Activated CD4-positive, alpha-beta memory T cell treated with anti-CD3 and anti-CD28 coated beads for 36 hours (primary cell): ENCODE measurements at regions not wholly inside any gene's neighbourhood (a gene's known extent, or its start where the extent isn't known, plus 50 kb on each side); places are given as distances from the start of the nearest gene placed in this dataset.

Experiments
- CTCF ChIA-PET: fragments of 350-600 bp; sonication (Branson Sonifier 250); formaldehyde crosslinking; loops from one replicate; lab custom pipeline; 2021; ENCODE audit warnings: antibody characterized with exemption, inconsistent platforms; lab: Charles Lee
- POLR2A ChIA-PET: fragments of 350-600 bp; sonication (Branson Sonifier 250); formaldehyde crosslinking; loops from one replicate; lab custom pipeline; 2021; ENCODE audit warnings: antibody characterized with exemption; lab: Charles Lee
- DNase-seq: peaks from one replicate; pipeline ENCODE4 v3.0.0-alpha.2; 2020
- H3K27ac Mint-ChIP-seq: one replicate; pipeline ENCODE4 v1.8.0; 2021; ENCODE audit warnings: mixed read lengths
- H3K27me3 Mint-ChIP-seq: one replicate; pipeline ENCODE4 v1.8.0; 2021; ENCODE audit warnings: mixed read lengths
- H3K36me3 Mint-ChIP-seq: one replicate; pipeline ENCODE4 v1.8.0; 2021; ENCODE audit warnings: mixed read lengths
- H3K4me1 Mint-ChIP-seq: one replicate; pipeline ENCODE4 v1.8.0; 2021; ENCODE audit warnings: low read depth, mixed read lengths
- H3K4me3 Mint-ChIP-seq: one replicate; pipeline ENCODE4 v1.8.0; 2021; ENCODE audit warnings: mild to moderate bottlenecking, mixed read lengths
- H3K9me3 Mint-ChIP-seq: one replicate; pipeline ENCODE4 v1.8.0; 2021; ENCODE audit warnings: mixed read lengths
- intact Hi-C: fragments of 100-400 bp; cut with micrococcal nuclease; formaldehyde crosslinking; loops from one replicate; pipeline ENCODE4 v1.15.1; 2023

DNA sequence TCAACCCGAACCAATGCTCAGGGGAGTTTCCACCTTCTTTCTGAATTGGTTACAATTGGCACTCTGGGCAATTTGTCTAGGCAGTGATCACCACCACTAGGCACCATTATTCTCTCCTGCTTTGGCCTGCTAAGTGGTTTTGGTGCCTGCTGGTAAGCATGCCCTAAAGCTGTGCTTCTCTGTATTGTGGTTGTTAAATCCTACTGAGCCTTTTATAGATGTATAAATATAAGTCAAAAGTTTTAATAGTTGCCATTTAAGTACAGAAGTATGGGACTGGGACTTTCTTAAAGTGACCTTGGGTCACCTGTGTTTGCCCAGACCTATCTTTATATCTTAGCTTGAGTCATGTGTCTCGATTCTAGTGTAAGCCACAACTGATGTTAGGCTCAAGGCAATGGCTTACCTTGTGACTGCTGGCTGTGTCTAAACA is 475.9 kb downstream of the SLC16A7 start:
- no peaks in the 10 kb centered on the region for H3K9me3 Mint-ChIP-seq
- CTCF ChIA-PET: no interaction called here
- no peak for DNase-seq
- no peaks in the 10 kb centered on the region for H3K27me3 Mint-ChIP-seq
- no peaks in the 10 kb centered on the region for H3K36me3 Mint-ChIP-seq
- H3K4me3 Mint-ChIP-seq: no peak overlapping the region
- intact Hi-C loops: no loop called here
- no peaks in the 10 kb centered on the region for H3K4me1 Mint-ChIP-seq
- H3K27ac Mint-ChIP-seq: no peak overlapping the region
- POLR2A ChIA-PET: no interaction called here

DNA sequence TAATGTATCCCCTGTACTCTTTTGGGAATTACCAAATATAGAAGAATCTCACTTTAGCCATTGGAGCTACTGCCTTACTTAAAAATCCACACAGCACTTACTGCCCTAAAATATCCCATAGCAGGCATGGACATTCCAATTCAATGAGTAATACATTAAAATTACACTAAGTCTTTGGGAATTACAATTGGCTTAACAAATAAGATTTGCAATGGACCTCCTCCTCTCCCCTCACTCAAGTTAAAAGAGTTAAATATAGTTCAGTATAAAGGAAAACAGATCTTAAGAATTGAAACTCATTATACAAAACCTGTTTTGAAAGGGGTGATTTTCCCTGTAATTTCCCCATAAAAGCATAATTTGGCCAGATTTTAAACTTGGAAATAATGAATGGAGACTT is 477.1 kb downstream of the SLC16A7 start:
- H3K27me3 Mint-ChIP-seq: no peaks in the 10 kb centered on the region
- POLR2A ChIA-PET: no interaction called here
- H3K4me3 Mint-ChIP-seq: no peak overlapping the region
- CTCF ChIA-PET: no interaction called here
- H3K27ac Mint-ChIP-seq: no peak overlapping the region
- H3K9me3 Mint-ChIP-seq: peaks cover 4% of the 10 kb centered on the region
- intact Hi-C loops: no loop called here
- no peaks in the 10 kb centered on the region for H3K4me1 Mint-ChIP-seq
- no peaks in the 10 kb centered on the region for H3K36me3 Mint-ChIP-seq
- DNase-seq: no peak

DNA sequence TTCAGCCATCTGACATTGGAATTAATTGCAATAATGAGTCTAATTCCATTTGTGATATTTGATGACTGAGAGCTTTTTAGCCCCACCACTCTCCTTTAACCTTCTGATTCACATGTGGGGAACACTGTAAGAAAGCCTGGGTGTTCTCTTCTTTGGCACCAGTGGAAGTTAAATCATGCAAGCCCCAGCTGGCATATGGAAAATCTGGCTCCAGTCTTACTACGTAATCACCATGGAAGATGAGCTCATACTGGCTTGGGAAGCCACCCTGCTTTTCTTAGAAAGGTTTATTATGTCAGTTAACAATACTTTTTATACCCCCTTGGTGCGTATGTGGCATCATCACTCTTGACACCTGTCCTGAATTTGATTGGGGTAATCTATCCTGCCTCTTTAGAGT is 479.3 kb downstream of the SLC16A7 start:
- no peaks in the 10 kb centered on the region for H3K27me3 Mint-ChIP-seq
- CTCF ChIA-PET: no interaction called here
- H3K9me3 Mint-ChIP-seq: peaks cover 7% of the 10 kb centered on the region
- no peak for DNase-seq
- no peaks in the 10 kb centered on the region for H3K4me1 Mint-ChIP-seq
- intact Hi-C loops: no loop called here
- H3K4me3 Mint-ChIP-seq: no peak overlapping the region
- H3K27ac Mint-ChIP-seq: no peak overlapping the region
- H3K36me3 Mint-ChIP-seq: no peaks in the 10 kb centered on the region
- POLR2A ChIA-PET: no interaction called here

DNA sequence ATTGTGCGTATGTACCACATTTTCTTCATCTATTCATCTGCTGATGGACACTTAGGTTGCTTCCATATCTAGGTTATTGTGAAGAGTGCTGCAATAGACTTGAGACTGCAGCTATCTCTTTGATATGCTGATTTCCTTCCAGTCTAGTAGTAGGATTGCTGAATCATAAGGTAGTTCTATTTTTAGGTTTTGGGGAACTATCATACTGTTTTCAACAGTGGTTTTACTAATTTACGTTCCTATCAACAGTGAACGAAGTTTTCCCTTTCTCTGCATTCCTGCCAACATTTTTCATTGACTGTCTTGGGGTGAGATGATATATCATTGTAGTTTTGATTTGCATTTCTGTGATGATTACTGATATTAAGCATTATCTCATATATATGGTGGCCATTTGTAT is 482.2 kb downstream of the SLC16A7 start:
- POLR2A ChIA-PET: no interaction called here
- Mint-ChIP-seq H3K27ac (no peak overlapping the region), H3K27me3 (no peaks in the 10 kb centered on the region), H3K4me1 (no peaks in the 10 kb centered on the region), H3K4me3 (no peak overlapping the region), H3K36me3 (no peaks in the 10 kb centered on the region), H3K9me3 (peaks cover 10% of the 10 kb centered on the region)
- CTCF ChIA-PET: no interaction called here
- DNase-seq: no peak
- intact Hi-C loops: no loop called here

DNA sequence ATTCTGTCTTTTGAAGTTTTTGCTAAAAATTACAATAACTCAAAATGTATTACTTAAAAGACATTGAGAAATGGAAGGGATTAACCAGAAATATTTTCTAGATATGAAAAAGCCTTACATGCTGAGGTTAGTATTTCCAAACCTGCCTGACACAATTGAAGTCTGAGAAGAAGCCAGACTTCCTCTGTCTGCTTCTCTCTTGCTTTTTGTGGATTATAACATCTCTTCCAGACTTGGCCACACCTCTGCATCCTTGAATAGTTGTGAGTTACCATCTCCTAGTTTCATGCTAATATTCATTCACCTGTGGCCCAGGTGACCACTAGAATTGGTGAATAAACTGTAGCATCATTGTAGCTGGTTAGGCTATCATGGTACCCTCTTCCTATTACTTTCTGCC is 497.6 kb downstream of the SLC16A7 start:
- Mint-ChIP-seq H3K9me3 (no peaks in the 10 kb centered on the region), H3K4me1 (no peaks in the 10 kb centered on the region), H3K36me3 (no peaks in the 10 kb centered on the region), H3K27me3 (no peaks in the 10 kb centered on the region), H3K4me3 (no peak overlapping the region), H3K27ac (no peak overlapping the region)
- CTCF ChIA-PET: no interaction called here
- intact Hi-C loops: no loop called here
- DNase-seq: no peak
- POLR2A ChIA-PET: no interaction called here

DNA sequence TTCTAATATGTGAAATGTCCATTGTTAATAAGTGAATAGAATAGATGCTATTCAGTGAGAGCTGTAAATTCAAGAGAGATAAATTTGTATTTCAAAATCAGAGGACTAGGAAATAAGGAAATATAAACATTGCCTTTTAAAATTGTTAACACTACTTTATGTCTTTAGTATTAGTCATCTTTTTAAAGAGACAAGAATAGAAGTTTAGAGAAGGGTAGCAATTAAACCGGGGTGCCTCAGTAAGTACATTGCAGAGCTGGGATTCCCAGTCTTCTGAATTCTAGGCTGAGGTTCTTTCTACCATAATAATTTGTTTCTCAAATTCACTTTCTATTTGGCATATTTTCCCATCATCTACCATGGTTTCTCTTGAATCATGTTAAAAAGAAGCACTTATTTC is 498.6 kb downstream of the SLC16A7 start:
- no peak for DNase-seq
- Mint-ChIP-seq H3K9me3 (peaks cover 4% of the 10 kb centered on the region), H3K27ac (no peak overlapping the region), H3K27me3 (no peaks in the 10 kb centered on the region), H3K4me1 (no peaks in the 10 kb centered on the region), H3K36me3 (no peaks in the 10 kb centered on the region), H3K4me3 (no peak overlapping the region)
- POLR2A ChIA-PET: no interaction called here
- CTCF ChIA-PET: no interaction called here
- intact Hi-C loops: no loop called here

DNA sequence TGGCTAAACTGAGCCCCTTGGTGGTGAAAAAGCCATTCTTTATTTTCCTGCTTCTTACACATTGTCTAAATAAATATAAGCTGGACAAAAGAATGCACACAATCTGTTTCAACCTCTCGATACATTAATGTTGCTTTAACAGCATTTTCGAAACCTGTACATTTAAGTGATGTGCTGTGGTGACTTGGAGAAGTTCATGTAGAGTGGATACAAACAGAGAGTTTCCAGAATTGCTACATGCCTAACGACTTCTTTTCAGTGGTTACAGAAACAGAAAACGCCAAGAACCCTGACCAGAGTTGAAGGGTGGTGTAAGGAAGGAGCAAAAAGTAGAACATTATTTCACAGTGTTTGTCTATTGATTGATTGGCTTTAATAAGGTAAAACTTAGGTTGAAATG is 500.9 kb downstream of the SLC16A7 start:
- Mint-ChIP-seq H3K4me1 (no peaks in the 10 kb centered on the region), H3K36me3 (no peaks in the 10 kb centered on the region), H3K27ac (no peak overlapping the region), H3K4me3 (no peak overlapping the region), H3K9me3 (peaks cover 8% of the 10 kb centered on the region), H3K27me3 (no peaks in the 10 kb centered on the region)
- intact Hi-C loops: no loop called here
- DNase-seq: no peak
- CTCF ChIA-PET: no interaction called here
- POLR2A ChIA-PET: no interaction called here

DNA sequence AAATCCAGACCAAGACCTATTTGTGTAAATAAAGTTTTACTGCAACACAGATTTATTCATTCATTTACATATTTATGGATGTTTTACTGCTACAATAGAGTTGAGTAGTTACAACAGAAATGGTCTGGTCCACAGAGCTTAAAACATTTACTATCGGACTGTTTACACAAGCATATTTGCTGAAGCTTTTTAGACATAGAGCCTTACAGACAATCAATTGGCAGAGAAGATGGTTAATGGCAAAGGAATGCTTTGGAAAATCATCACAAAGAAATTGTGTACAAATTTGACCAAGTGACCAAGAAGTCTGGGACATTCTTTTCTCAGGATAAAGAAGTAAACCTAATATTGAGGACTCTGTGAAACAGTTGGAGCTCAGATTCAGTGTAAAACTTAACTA is 504.3 kb downstream of the SLC16A7 start:
- Mint-ChIP-seq H3K36me3 (no peaks in the 10 kb centered on the region), H3K4me3 (no peak overlapping the region), H3K27ac (no peak overlapping the region), H3K27me3 (no peaks in the 10 kb centered on the region), H3K9me3 (peaks cover 8% of the 10 kb centered on the region), H3K4me1 (no peaks in the 10 kb centered on the region)
- intact Hi-C loops: no loop called here
- POLR2A ChIA-PET: no interaction called here
- DNase-seq: no peak
- CTCF ChIA-PET: interaction anchor here (0.6 kb wide), 2 partner anchors 24 to 948 kb away, joined by 3 to 4 read pairs; no protein-coding TSS in a partner anchor

DNA sequence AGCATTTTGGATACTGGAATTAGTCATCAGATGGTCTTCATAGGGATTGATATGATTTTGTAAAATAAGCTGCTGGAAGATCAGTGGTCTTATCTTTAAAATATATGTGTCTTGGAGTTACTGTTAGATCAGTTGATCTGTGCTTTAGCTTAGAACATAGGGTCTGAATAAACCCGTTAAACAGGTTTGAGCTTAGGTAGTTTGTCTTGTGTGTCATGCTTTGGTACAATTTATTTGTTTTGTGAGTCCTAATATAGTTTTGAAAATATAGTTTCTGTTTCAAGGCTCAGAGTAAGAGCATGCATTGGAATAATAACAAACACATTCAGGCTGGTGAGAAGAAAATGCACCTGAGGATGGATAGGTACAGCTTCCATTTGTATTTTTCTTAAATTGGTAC is 505.0 kb downstream of the SLC16A7 start:
- intact Hi-C loops: no loop called here
- Mint-ChIP-seq H3K4me1 (no peaks in the 10 kb centered on the region), H3K9me3 (peaks cover 8% of the 10 kb centered on the region), H3K27me3 (no peaks in the 10 kb centered on the region), H3K4me3 (no peak overlapping the region), H3K36me3 (no peaks in the 10 kb centered on the region), H3K27ac (no peak overlapping the region)
- CTCF ChIA-PET: interaction anchor here (0.6 kb wide), 1 partner anchor 24 kb away, joined by 3 read pairs; no protein-coding TSS in a partner anchor
- POLR2A ChIA-PET: no interaction called here
- DNase-seq: no peak

DNA sequence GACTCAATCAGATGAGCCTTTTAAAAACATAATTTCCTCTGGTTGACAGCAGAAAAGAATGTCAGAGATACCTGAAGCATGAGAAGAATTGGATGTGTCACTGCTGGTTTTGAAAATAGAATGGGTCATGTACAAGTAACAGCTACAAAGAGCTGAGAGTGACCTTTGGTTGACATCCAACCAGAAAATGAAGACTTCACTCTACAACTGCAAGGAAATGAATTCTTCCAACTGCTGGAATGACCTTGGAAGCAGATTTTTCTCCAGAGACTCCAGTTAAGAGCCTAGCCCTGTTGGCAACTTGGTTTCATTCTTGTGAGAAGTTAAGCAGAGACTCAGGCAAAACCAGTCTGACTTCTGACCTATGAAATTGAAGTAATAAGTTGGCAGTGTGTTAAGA is 505.9 kb downstream of the SLC16A7 start:
- no peak overlapping the region for H3K4me3 Mint-ChIP-seq
- H3K9me3 Mint-ChIP-seq: peaks cover 8% of the 10 kb centered on the region
- no peaks in the 10 kb centered on the region for H3K4me1 Mint-ChIP-seq
- intact Hi-C loops: no loop called here
- DNase-seq: no peak
- H3K36me3 Mint-ChIP-seq: no peaks in the 10 kb centered on the region
- H3K27ac Mint-ChIP-seq: no peak overlapping the region
- POLR2A ChIA-PET: no interaction called here
- CTCF ChIA-PET: no interaction called here
- no peaks in the 10 kb centered on the region for H3K27me3 Mint-ChIP-seq

DNA sequence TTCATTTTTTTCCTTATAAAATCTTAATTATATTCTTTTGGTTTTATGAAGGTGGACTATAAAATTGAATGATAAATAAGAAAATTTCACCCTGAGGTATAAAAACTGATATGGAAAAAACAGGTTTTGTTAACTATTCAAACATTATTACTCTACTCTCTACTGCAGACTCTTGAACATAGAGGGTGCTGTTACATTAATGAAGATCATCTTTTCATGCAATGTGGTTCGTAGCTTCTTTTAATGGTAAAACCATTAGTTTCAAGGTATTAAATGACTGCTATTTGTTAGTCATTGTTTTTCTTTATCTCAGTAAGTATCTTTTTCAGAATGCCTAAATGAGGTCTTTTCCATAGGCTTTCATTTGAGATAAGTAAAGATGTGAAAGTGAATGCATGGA is 510.4 kb downstream of the SLC16A7 start:
- no peak overlapping the region for H3K27ac Mint-ChIP-seq
- POLR2A ChIA-PET: no interaction called here
- no peaks in the 10 kb centered on the region for H3K4me1 Mint-ChIP-seq
- no peaks in the 10 kb centered on the region for H3K36me3 Mint-ChIP-seq
- intact Hi-C loops: no loop called here
- no peaks in the 10 kb centered on the region for H3K9me3 Mint-ChIP-seq
- CTCF ChIA-PET: no interaction called here
- no peak overlapping the region for H3K4me3 Mint-ChIP-seq
- H3K27me3 Mint-ChIP-seq: no peaks in the 10 kb centered on the region
- no peak for DNase-seq

DNA sequence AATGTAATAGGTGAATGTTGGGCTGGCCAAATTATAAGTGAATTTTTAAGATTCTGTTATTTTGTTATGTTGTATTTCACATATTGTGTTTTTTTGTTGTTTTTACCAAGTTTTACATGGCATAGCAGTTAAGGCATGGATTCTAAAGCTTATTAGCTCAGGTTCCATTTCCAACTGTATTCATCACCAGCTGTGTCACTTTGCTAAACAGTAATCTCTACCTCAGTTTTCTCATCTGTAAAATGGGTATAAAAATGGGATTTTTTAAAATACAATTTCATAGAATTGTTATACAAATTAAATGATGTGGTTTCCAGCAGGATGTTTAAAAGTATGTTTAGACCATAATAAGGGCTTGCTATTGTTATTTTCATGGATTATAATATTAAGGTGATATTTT is 512.2 kb downstream of the SLC16A7 start:
- POLR2A ChIA-PET: no interaction called here
- Mint-ChIP-seq H3K27ac (no peak overlapping the region), H3K4me3 (no peak overlapping the region), H3K9me3 (no peaks in the 10 kb centered on the region), H3K36me3 (no peaks in the 10 kb centered on the region), H3K27me3 (no peaks in the 10 kb centered on the region), H3K4me1 (no peaks in the 10 kb centered on the region)
- no peak for DNase-seq
- intact Hi-C loops: no loop called here
- CTCF ChIA-PET: no interaction called here

DNA sequence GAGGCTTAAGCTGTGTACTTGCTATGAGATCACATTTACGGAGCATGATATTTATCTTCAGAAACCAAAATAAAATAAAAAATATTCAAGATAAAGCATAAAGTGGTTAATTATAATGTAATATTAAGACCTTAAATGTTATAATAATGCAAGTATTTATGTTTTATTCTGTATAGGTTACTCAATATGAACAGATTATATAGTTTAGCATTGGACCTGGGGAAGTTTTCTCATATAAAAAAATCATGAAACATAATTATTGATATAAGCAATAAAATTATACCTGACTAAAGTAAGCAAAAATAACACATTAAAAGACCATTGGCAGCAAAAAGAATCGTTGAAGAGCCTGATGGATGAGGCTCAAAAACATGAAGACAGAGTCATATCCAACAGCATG is 516.2 kb downstream of the SLC16A7 start:
- Mint-ChIP-seq H3K36me3 (no peaks in the 10 kb centered on the region), H3K4me3 (no peak overlapping the region), H3K4me1 (no peaks in the 10 kb centered on the region), H3K27ac (no peak overlapping the region), H3K9me3 (peaks cover 3% of the 10 kb centered on the region), H3K27me3 (no peaks in the 10 kb centered on the region)
- CTCF ChIA-PET: no interaction called here
- intact Hi-C loops: no loop called here
- POLR2A ChIA-PET: no interaction called here
- DNase-seq: no peak

DNA sequence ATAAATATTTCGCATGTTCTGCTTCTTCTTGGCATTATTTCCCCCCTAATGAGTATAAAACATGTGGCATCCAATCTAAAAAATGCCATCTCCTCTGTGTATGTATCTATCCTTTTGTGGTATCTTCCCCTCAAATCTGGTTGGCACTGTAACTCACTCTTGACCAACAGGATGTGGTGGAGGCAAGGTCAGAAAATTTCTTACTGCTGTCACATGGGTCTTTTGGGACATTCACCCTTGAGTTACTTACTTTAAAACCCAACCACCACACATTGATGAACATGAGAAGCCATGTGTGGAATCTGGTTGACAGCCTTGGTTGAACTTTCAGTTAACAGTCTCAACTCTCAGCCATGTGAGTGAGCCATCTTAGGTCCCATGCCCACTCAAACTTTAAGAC is 516.9 kb downstream of the SLC16A7 start:
- no peaks in the 10 kb centered on the region for H3K4me1 Mint-ChIP-seq
- H3K9me3 Mint-ChIP-seq: peaks cover 5% of the 10 kb centered on the region
- ChIA-PET CTCF (no interaction called here), POLR2A (no interaction called here)
- no peak overlapping the region for H3K27ac Mint-ChIP-seq
- H3K36me3 Mint-ChIP-seq: no peaks in the 10 kb centered on the region
- H3K4me3 Mint-ChIP-seq: no peak overlapping the region
- no peak for DNase-seq
- H3K27me3 Mint-ChIP-seq: no peaks in the 10 kb centered on the region
- intact Hi-C loops: no loop called here
